Mesothelial cell of epicardium (in vitro differentiated cells): ENCODE measurements at regions not wholly inside any gene's neighbourhood (a gene's known extent, or its start where the extent isn't known, plus 50 kb on each side); places are given as distances from the start of the nearest gene placed in this dataset.

Experiments used
- DNase-seq, 2 experiments: peaks; one replicate each; pipeline ENCODE4 v3.0.0; 2021; ENCODE audit warnings: low spot score in 2 of 2; ENCODE audit not compliant: unreplicated experiment in 2 of 2
- H3K27ac Mint-ChIP-seq: 2 replicates; pipeline ENCODE4 v1.8.0; 2021; ENCODE audit warnings: mixed read lengths
- H3K27me3 Mint-ChIP-seq: 2 replicates; pipeline ENCODE4 v1.8.0; 2021; ENCODE audit warnings: low read depth, mixed read lengths
- H3K36me3 Mint-ChIP-seq: 2 replicates; pipeline ENCODE4 v1.8.0; 2021; ENCODE audit warnings: mixed read lengths
- H3K4me1 Mint-ChIP-seq: 2 replicates; pipeline ENCODE4 v1.8.0; 2021; ENCODE audit warnings: mixed read lengths
- H3K4me3 Mint-ChIP-seq: 2 replicates; pipeline ENCODE4 v1.8.0; 2021; ENCODE audit warnings: mild to moderate bottlenecking, moderate library complexity, mixed read lengths
- H3K9me3 Mint-ChIP-seq: 2 replicates; pipeline ENCODE4 v1.8.0; 2021; ENCODE audit warnings: mixed read lengths
- TF ChIP-seq, protein P1 (sequence below): fragments of 200-600 bp; sonication (generic); IDR thresholded peaks from one replicate; pipeline ENCODE4 v1.5.0; 2021; ENCODE audit warnings: antibody characterized with exemption; ENCODE audit not compliant: unreplicated experiment

- Mint-ChIP-seq H3K27ac (no peak overlapping the region), H3K27me3 (peaks cover 31% of the 10 kb centered on the region), H3K9me3 (peaks cover 20% of the 10 kb centered on the region), H3K36me3 (no peaks in the 10 kb centered on the region), H3K4me1 (no peaks in the 10 kb centered on the region), H3K4me3 (no peak overlapping the region)
- DNase-seq: no peak
- TF ChIP-seq, protein P1, sequence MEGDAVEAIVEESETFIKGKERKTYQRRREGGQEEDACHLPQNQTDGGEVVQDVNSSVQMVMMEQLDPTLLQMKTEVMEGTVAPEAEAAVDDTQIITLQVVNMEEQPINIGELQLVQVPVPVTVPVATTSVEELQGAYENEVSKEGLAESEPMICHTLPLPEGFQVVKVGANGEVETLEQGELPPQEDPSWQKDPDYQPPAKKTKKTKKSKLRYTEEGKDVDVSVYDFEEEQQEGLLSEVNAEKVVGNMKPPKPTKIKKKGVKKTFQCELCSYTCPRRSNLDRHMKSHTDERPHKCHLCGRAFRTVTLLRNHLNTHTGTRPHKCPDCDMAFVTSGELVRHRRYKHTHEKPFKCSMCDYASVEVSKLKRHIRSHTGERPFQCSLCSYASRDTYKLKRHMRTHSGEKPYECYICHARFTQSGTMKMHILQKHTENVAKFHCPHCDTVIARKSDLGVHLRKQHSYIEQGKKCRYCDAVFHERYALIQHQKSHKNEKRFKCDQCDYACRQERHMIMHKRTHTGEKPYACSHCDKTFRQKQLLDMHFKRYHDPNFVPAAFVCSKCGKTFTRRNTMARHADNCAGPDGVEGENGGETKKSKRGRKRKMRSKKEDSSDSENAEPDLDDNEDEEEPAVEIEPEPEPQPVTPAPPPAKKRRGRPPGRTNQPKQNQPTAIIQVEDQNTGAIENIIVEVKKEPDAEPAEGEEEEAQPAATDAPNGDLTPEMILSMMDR: no peak
These were observed 66.7 kb upstream of the SORCS3 start for GRCh38 chr10:104574427-104574826.

GRCh38 chr10:104574838-104575237 lies 66.3 kb upstream of the SORCS3 start:
- Mint-ChIP-seq H3K27me3 (peaks cover 34% of the 10 kb centered on the region), H3K9me3 (peaks cover 16% of the 10 kb centered on the region), H3K4me3 (no peak overlapping the region), H3K27ac (no peak overlapping the region), H3K4me1 (no peaks in the 10 kb centered on the region), H3K36me3 (no peaks in the 10 kb centered on the region)
- no peak for DNase-seq
- TF ChIP-seq, protein P1: no peak

GRCh38 chr10:104576611-104577010 lies 64.5 kb upstream of the SORCS3 start:
- Mint-ChIP-seq H3K4me1 (no peaks in the 10 kb centered on the region), H3K27me3 (peaks cover 50% of the 10 kb centered on the region), H3K9me3 (peaks cover 1% of the 10 kb centered on the region), H3K27ac (no peak overlapping the region), H3K4me3 (no peak overlapping the region), H3K36me3 (no peaks in the 10 kb centered on the region)
- DNase-seq: no peak
- TF ChIP-seq, protein P1: no peak

DNA sequence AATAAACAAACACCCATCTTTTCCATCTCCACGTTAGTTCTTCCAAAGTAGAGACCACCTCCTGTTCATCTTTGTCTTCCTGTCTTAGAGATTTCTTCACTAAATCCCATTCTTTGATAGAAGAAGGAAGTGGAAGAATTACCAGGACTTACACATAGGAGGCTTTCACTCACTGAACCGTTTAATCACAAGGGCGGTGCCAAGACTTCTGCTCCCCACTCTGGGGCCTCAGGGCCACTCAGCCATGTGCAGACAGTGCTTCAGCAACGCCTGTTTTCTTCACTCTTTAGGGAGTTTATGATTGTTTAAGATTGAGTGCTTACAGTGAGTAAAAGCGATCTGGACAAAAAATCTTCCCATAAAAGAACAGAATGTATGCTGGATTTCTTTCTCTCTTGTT lies 63.9 kb upstream of the SORCS3 start:
- Mint-ChIP-seq H3K9me3 (no peaks in the 10 kb centered on the region), H3K27ac (no peak overlapping the region), H3K36me3 (no peaks in the 10 kb centered on the region), H3K27me3 (peaks cover 55% of the 10 kb centered on the region), H3K4me1 (no peaks in the 10 kb centered on the region), H3K4me3 (no peak overlapping the region)
- TF ChIP-seq, protein P1: no peak
- no peak for DNase-seq

DNA sequence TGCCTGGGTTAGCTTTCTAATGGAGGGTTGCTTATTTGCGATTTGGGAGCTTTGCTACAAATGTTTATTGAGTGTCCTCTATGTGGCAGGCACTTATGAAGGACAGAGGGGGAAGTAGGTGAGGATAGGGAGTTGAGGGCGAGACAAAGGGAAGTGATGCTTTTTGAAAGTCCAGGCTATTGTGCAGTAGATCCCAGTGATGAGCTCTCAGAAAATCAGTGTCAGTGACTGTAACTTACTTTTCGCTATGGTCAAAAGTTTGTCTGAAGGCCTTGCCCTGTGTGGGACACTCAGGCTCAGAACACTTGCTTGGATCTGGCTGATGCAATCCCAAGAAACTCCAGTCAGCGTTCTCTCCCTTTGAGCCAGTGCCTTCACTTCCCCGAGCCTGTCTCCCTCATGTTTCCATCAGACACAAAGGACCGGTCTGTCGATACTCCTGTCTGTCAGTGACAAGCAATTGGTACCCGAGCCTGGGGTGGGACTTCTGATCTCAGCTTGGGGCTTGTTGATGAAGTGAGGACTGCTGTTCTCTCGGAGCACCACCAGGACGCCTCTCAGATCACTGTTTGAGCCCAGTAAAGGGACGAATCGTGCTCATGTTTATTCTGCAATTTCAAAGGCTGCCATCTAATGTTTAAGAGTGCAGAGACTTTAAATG lies 63.1 kb upstream of the SORCS3 start:
- TF ChIP-seq, protein P1: no peak
- H3K4me1 Mint-ChIP-seq: no peaks in the 10 kb centered on the region
- H3K4me3 Mint-ChIP-seq: no peak overlapping the region
- H3K27ac Mint-ChIP-seq: no peak overlapping the region
- no peaks in the 10 kb centered on the region for H3K9me3 Mint-ChIP-seq
- DNase-seq: no peak
- H3K27me3 Mint-ChIP-seq: peaks cover 63% of the 10 kb centered on the region
- no peaks in the 10 kb centered on the region for H3K36me3 Mint-ChIP-seq

DNA sequence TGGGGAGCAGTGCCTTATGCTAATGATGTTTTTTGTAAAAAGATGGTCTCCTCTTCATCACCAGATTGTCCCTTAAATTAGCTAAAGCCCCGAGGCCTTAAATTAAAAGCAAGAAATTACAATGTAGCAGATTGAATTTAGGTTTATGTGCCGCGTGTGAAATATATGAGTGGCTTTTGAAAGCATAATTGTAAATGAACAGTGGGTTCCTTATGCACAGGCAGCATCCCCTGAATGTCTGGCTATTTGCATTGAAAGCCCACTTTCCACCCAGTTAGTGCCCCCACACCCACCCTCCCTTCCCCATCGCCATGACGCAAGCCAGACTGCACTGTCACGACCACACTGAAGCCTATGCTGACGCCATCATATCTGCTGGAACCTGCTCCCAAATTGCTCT lies 62.4 kb upstream of the SORCS3 start:
- Mint-ChIP-seq H3K4me3 (no peak overlapping the region), H3K36me3 (no peaks in the 10 kb centered on the region), H3K27ac (no peak overlapping the region), H3K27me3 (peaks cover 66% of the 10 kb centered on the region), H3K4me1 (no peaks in the 10 kb centered on the region), H3K9me3 (no peaks in the 10 kb centered on the region)
- TF ChIP-seq, protein P1: no peak
- no peak for DNase-seq
